SK-N-SH treated with all-trans-retinoic acid at 6 μM for 48 hours (cell line): ENCODE measurements at regions not wholly inside any gene's neighbourhood (a gene's known extent, or its start where the extent isn't known, plus 50 kb on each side); places are given as distances from the start of the nearest gene placed in this dataset.

Experiments
- ATAC-seq: fragments of 200-7000 bp; cut with Tn5 transposase; 3 replicates; pipeline ENCODE4 v1.9.1; 2020; ENCODE audit warnings: mild to moderate bottlenecking, moderate library complexity
- CSDC2 ChIP-seq: fragments of 250-450 bp; sonication (Bioruptor Pico); IDR thresholded peaks from 2 replicates; pipeline ENCODE4 v1.5.0; 2020; ENCODE audit warnings: mild to moderate bottlenecking, moderate library complexity
- ESRRG ChIP-seq: fragments of 250-450 bp; sonication (Bioruptor Pico); IDR thresholded peaks from 2 replicates; pipeline ENCODE4 v1.6.1; 2021; ENCODE audit warnings: mild to moderate bottlenecking
- GLIS3 ChIP-seq: fragments of 250-450 bp; sonication (Bioruptor Pico); IDR thresholded peaks from 2 replicates; pipeline ENCODE4 v1.5.0; 2020; ENCODE audit warnings: mild to moderate bottlenecking, moderate library complexity
- ISL1 ChIP-seq: fragments of 250-450 bp; sonication (Bioruptor Pico); IDR thresholded peaks from 2 replicates; pipeline ENCODE4 v2.1.2; 2022; ENCODE audit warnings: mild to moderate bottlenecking, moderate library complexity
- OSR1 ChIP-seq: fragments of 250-450 bp; sonication (Bioruptor Pico); IDR thresholded peaks from 2 replicates; pipeline ENCODE4 v1.8.0; 2022; ENCODE audit warnings: moderate library complexity, mild to moderate bottlenecking, inconsistent platforms
- PPARA ChIP-seq: fragments of 250-450 bp; sonication (Bioruptor Pico); IDR thresholded peaks from 2 replicates; pipeline ENCODE4 v1.5.0; 2020; ENCODE audit warnings: mild to moderate bottlenecking, borderline replicate concordance
- RARB ChIP-seq: fragments of 250-450 bp; sonication (Bioruptor Pico); IDR thresholded peaks from 2 replicates; pipeline ENCODE4 v1.8.0; 2021; ENCODE audit warnings: mild to moderate bottlenecking, moderate library complexity
- SNAI2 ChIP-seq: fragments of 250-450 bp; sonication (Bioruptor Pico); IDR thresholded peaks from 2 replicates; pipeline ENCODE4 v1.5.0; 2020; ENCODE audit warnings: mild to moderate bottlenecking, moderate library complexity
- TCF4 ChIP-seq: fragments of 250-450 bp; sonication (Bioruptor Pico); IDR thresholded peaks from 2 replicates; pipeline ENCODE4 v1.8.0; 2021; ENCODE audit warnings: mild to moderate bottlenecking, moderate library complexity, borderline replicate concordance
- TOX ChIP-seq: fragments of 250-450 bp; sonication (Bioruptor Pico); IDR thresholded peaks from 2 replicates; pipeline ENCODE4 v1.8.0; 2021; ENCODE audit warnings: mild to moderate bottlenecking, moderate library complexity, borderline replicate concordance
- TSHZ2 ChIP-seq: fragments of 250-450 bp; sonication (Bioruptor Pico); IDR thresholded peaks from 2 replicates; pipeline ENCODE4 v1.5.0; 2020; ENCODE audit warnings: mild to moderate bottlenecking, moderate library complexity
- ZC3H10 ChIP-seq: fragments of 250-450 bp; sonication (Bioruptor Pico); IDR thresholded peaks from 2 replicates; pipeline ENCODE4 v1.5.1; 2021; ENCODE audit warnings: mild to moderate bottlenecking, moderate library complexity
- ZFP3 ChIP-seq: fragments of 250-450 bp; sonication (Bioruptor Pico); IDR thresholded peaks from 2 replicates; pipeline ENCODE4 v1.5.0; 2020; ENCODE audit warnings: mild to moderate bottlenecking, moderate library complexity
- ZFP30 ChIP-seq: fragments of 450-650 bp; formaldehyde crosslinking; IDR thresholded peaks from 2 replicates; pipeline ENCODE4 v1.5.0; 2022; ENCODE audit warnings: mild to moderate bottlenecking, moderate library complexity
- ZNF8 ChIP-seq: fragments of 450-650 bp; formaldehyde crosslinking; IDR thresholded peaks from 2 replicates; pipeline ENCODE4 v1.5.0; 2020; ENCODE audit warnings: mild to moderate bottlenecking, moderate library complexity
- TF ChIP-seq, protein P1 (sequence below): fragments of 250-450 bp; sonication (Bioruptor Pico); IDR thresholded peaks from 2 replicates; pipeline ENCODE4 v1.8.0; 2020; ENCODE audit warnings: mild to moderate bottlenecking, moderate library complexity, borderline replicate concordance
- TF ChIP-seq, protein P2 (sequence below): fragments of 250-450 bp; sonication (Bioruptor Pico); IDR thresholded peaks from 2 replicates; pipeline ENCODE4 v1.5.1; 2020; ENCODE audit warnings: low read depth, mild to moderate bottlenecking, moderate library complexity

- no peak for ATAC-seq
- no peak for TF ChIP-seq ISL1 (CRISPR knock-in tag)
- TF ChIP-seq ZNF8 (CRISPR knock-in tag) = no peak
- no peak for TF ChIP-seq SNAI2 (CRISPR knock-in tag)
- TF ChIP-seq GLIS3 (CRISPR knock-in tag) = no peak
- no peak for TF ChIP-seq TOX (CRISPR knock-in tag)
- TF ChIP-seq RARB = no peak
- TF ChIP-seq, protein P1, sequence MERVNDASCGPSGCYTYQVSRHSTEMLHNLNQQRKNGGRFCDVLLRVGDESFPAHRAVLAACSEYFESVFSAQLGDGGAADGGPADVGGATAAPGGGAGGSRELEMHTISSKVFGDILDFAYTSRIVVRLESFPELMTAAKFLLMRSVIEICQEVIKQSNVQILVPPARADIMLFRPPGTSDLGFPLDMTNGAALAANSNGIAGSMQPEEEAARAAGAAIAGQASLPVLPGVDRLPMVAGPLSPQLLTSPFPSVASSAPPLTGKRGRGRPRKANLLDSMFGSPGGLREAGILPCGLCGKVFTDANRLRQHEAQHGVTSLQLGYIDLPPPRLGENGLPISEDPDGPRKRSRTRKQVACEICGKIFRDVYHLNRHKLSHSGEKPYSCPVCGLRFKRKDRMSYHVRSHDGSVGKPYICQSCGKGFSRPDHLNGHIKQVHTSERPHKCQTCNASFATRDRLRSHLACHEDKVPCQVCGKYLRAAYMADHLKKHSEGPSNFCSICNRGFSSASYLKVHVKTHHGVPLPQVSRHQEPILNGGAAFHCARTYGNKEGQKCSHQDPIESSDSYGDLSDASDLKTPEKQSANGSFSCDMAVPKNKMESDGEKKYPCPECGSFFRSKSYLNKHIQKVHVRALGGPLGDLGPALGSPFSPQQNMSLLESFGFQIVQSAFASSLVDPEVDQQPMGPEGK = no peak
- no peak for TF ChIP-seq TCF4 (CRISPR knock-in tag)
- no peak for TF ChIP-seq CSDC2
- TF ChIP-seq ESRRG (CRISPR knock-in tag) = no peak
- TF ChIP-seq TSHZ2 = no peak
- TF ChIP-seq PPARA (CRISPR knock-in tag) = no peak
Observed at GRCh38 chr1:82348487-82348886, 547.8 kb downstream of the ADGRL2 start.

GRCh38 chr1:82346141-82346540 lies 545.4 kb downstream of the ADGRL2 start:
- TF ChIP-seq ESRRG (CRISPR knock-in tag) (no peak), SNAI2 (CRISPR knock-in tag) (no peak), ISL1 (CRISPR knock-in tag) (no peak), ZFP3 (CRISPR knock-in tag) (no peak), TOX (CRISPR knock-in tag) (no peak), CSDC2 (no peak), GLIS3 (CRISPR knock-in tag) (no peak), RARB (no peak)
- TF ChIP-seq, protein P2, sequence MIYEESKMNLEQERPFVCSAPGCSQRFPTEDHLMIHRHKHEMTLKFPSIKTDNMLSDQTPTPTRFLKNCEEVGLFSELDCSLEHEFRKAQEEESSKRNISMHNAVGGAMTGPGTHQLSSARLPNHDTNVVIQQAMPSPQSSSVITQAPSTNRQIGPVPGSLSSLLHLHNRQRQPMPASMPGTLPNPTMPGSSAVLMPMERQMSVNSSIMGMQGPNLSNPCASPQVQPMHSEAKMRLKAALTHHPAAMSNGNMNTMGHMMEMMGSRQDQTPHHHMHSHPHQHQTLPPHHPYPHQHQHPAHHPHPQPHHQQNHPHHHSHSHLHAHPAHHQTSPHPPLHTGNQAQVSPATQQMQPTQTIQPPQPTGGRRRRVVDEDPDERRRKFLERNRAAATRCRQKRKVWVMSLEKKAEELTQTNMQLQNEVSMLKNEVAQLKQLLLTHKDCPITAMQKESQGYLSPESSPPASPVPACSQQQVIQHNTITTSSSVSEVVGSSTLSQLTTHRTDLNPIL (CRISPR knock-in tag) = no peak
- TF ChIP-seq, protein P1 = no peak
- no peak for ATAC-seq

GRCh38 chr1:82343381-82343780 lies 542.6 kb downstream of the ADGRL2 start:
- TF ChIP-seq TSHZ2 = no peak
- no peak for TF ChIP-seq ZFP30
- no peak for ATAC-seq

GRCh38 chr1:82337635-82338034 lies 536.9 kb downstream of the ADGRL2 start:
- no peak for TF ChIP-seq OSR1 (CRISPR knock-in tag)
- TF ChIP-seq ISL1 (CRISPR knock-in tag) = no peak
- TF ChIP-seq ZC3H10 (CRISPR knock-in tag) = no peak
- TF ChIP-seq, all 23 proteins: peak for 0
- ATAC-seq = no peak
